K562 (cell line): ENCODE measurements at regions not wholly inside any gene's neighbourhood (a gene's known extent, or its start where the extent isn't known, plus 50 kb on each side); places are given as distances from the start of the nearest gene placed in this dataset.

Experiments used
- ARID1B ChIP-seq: fragments of 450-650 bp; IDR thresholded peaks from 2 replicates; pipeline ENCODE4 v1.6.1; 2016; ENCODE audit warnings: antibody characterized with exemption, mild to moderate bottlenecking, inconsistent platforms
- ARID3A ChIP-seq: IDR thresholded peaks from 2 replicates; pipeline ENCODE4 v1.6.1; 2012; ENCODE audit warnings: low read depth, low read length, improper control_type of control experiment, borderline replicate concordance
- ARID3B ChIP-seq: fragments of 250-450 bp; sonication (Bioruptor Pico); IDR thresholded peaks from 2 replicates; pipeline ENCODE4 v1.4.0; 2020; ENCODE audit warnings: borderline replicate concordance
- CTBP1 ChIP-seq: fragments of 450-650 bp; IDR thresholded peaks from 2 replicates; pipeline ENCODE4 v1.6.1; 2016; ENCODE audit warnings: borderline replicate concordance
- GATAD2B ChIP-seq: fragments of 450-650 bp; IDR thresholded peaks from 2 replicates; pipeline ENCODE4 v1.6.1; 2017; ENCODE audit warnings: mild to moderate bottlenecking, borderline replicate concordance
- KHSRP ChIP-seq: fragments of 450-650 bp; IDR thresholded peaks from 2 replicates; pipeline ENCODE4 v1.6.1; 2017
- KLF10 ChIP-seq: fragments of 250-450 bp; sonication (Bioruptor Pico); IDR thresholded peaks from 2 replicates; pipeline ENCODE4 v1.6.1; 2021; ENCODE audit warnings: matching md5 sums
- MAFF ChIP-seq: IDR thresholded peaks from 2 replicates; pipeline ENCODE4 v1.6.1; 2012; ENCODE audit warnings: low read length, improper control_type of control experiment
- MAX ChIP-seq: sonication (generic); formaldehyde crosslinking; IDR thresholded peaks from 2 replicates; pipeline ENCODE4 v1.9.0; 2022; ENCODE audit warnings: mild to moderate bottlenecking, missing genetic modification reagents
- MEF2A ChIP-seq: IDR thresholded peaks from 2 replicates; pipeline ENCODE4 v1.6.1; 2011; ENCODE audit warnings: low read depth, mild to moderate bottlenecking, low read length, moderate library complexity; ENCODE audit not compliant: control insufficient read depth
- MTA1 ChIP-seq: fragments of 450-650 bp; IDR thresholded peaks from 2 replicates; pipeline ENCODE4 v1.6.1; 2017; ENCODE audit warnings: borderline replicate concordance
- NBN ChIP-seq: fragments of 450-650 bp; IDR thresholded peaks from 2 replicates; pipeline ENCODE4 v1.6.1; 2016; ENCODE audit warnings: low read depth, mild to moderate bottlenecking
- NFE2L1 ChIP-seq: fragments of 450-650 bp; IDR thresholded peaks from 2 replicates; pipeline ENCODE4 v1.6.1; 2016; ENCODE audit warnings: missing genetic modification characterization, low read depth, mild to moderate bottlenecking, missing compliant biosample characterization, moderate library complexity, borderline replicate concordance
- NFIC ChIP-seq: fragments of 450-650 bp; IDR thresholded peaks from 2 replicates; pipeline ENCODE4 v1.6.1; 2017; ENCODE audit warnings: mild to moderate bottlenecking, inconsistent platforms
- NFRKB ChIP-seq: fragments of 450-650 bp; IDR thresholded peaks from 2 replicates; pipeline ENCODE4 v1.6.1; 2016; ENCODE audit warnings: low read depth
- POLR2G ChIP-seq: fragments of 200-400 bp; formaldehyde crosslinking; IDR thresholded peaks from 2 replicates; pipeline ENCODE4 v1.6.1; 2017; ENCODE audit warnings: low read depth, mild to moderate bottlenecking, antibody characterized with exemption, low read length, moderate library complexity
- PPARD ChIP-seq: fragments of 250-450 bp; sonication (Bioruptor Pico); IDR thresholded peaks from 2 replicates; pipeline ENCODE4 v1.8.0; 2022; ENCODE audit warnings: inconsistent platforms, mild to moderate bottlenecking, moderate library complexity
- RNF2 ChIP-seq: sonication (generic); IDR thresholded peaks from 2 replicates; pipeline ENCODE4 v1.6.1; 2016
- RUNX1 ChIP-seq: sonication (generic); IDR thresholded peaks from 2 replicates; pipeline ENCODE4 v1.6.1; 2016; ENCODE audit warnings: antibody characterized with exemption, low read depth
- SP1 ChIP-seq: sonication (generic); formaldehyde crosslinking; IDR thresholded peaks from 2 replicates; pipeline ENCODE4 v1.8.1; 2022; ENCODE audit warnings: mild to moderate bottlenecking, missing genetic modification reagents
- ZEB2 ChIP-seq: fragments of 450-650 bp; IDR thresholded peaks from 2 replicates; pipeline ENCODE4 v1.6.1; 2016
- ZMIZ1 ChIP-seq, 2 experiments: fragments of 150-350 bp in 1 of 2; IDR thresholded peaks; 2 replicates each; pipeline ENCODE4 v1.6.1; 2012 to 2016; ENCODE audit warnings: low read depth in 2 of 2, low read length in 2 of 2, mild to moderate bottlenecking in 1 of 2, moderate library complexity in 1 of 2
- ZNF274 ChIP-seq: IDR thresholded peaks from 2 replicates; pipeline ENCODE4 v1.6.1; 2011; ENCODE audit warnings: low read depth, mild to moderate bottlenecking, low read length, moderate library complexity, borderline replicate concordance
- ZNF584 ChIP-seq: fragments of 200-800 bp; sonication (Bioruptor generic); IDR thresholded peaks from 2 replicates; pipeline ENCODE4 v1.6.1; 2016; ENCODE audit warnings: low read depth, mild to moderate bottlenecking, missing genetic modification characterization, missing compliant biosample characterization

- peak in 1 of 2 experiments; percentile 90; a peak in 2 of 4 replicates for TF ChIP-seq ZMIZ1 (IDR thresholded peaks at IDR 0.05; ENCODE audit: low read depth in 2 of 2, low read length in 2 of 2)
- no peak for TF ChIP-seq PPARD (CRISPR knock-in tag)
- TF ChIP-seq NFE2L1 (tag): no peak
- no peak for TF ChIP-seq NBN
- no peak for TF ChIP-seq ARID3A
- no peak for TF ChIP-seq MAFF
- TF ChIP-seq NFRKB: 0 out of 2 replicates have a peak, but pooled peaks have one; percentile 9
- TF ChIP-seq ZEB2: no peak
- no peak for TF ChIP-seq ARID3B
- peak; percentile 52 for TF ChIP-seq SP1 (CRISPR knock-in tag)
- TF ChIP-seq NFIC: peak; percentile 94
- TF ChIP-seq MAX (CRISPR knock-in tag): peak; percentile 93
- TF ChIP-seq POLR2G: 0 out of 2 replicates have a peak, but pooled peaks have one; percentile 35
- peak; percentile 61; the same call in 1 of the 2 replicates for TF ChIP-seq MEF2A
- peak; percentile 74; the same call in 1 of the 2 replicates for TF ChIP-seq ZNF274
- TF ChIP-seq ZNF584 (CRISPR knock-in tag): peak; percentile 42; the same call in 1 of the 2 replicates
- peak; percentile 32; the same call in 1 of the 2 replicates for TF ChIP-seq CTBP1
- peak; percentile 36; the same call in 1 of the 2 replicates for TF ChIP-seq GATAD2B
- TF ChIP-seq MTA1: 0 out of 2 replicates have a peak, but pooled peaks have one; percentile 37
- TF ChIP-seq KHSRP: no peak
- peak; percentile 76 for TF ChIP-seq RNF2
- no peak for TF ChIP-seq RUNX1
- TF ChIP-seq KLF10 (CRISPR knock-in tag): no peak
- peak; percentile 97 for TF ChIP-seq ARID1B
These were observed 233.0 kb upstream of the TNP1 start (continued) for GRCh38 chr2:217092710-217093379.
